ENCODE measurements at regions not wholly inside any gene's neighbourhood (a gene's known extent, or its start where the extent isn't known, plus 50 kb on each side); places are given as distances from the start of the nearest gene placed in this dataset.
"Not testable (repeated sequence)": the region's sequence is repeated elsewhere in the genome, so short reads cannot be mapped to it uniquely, and the experiment has no call there.

DNA sequence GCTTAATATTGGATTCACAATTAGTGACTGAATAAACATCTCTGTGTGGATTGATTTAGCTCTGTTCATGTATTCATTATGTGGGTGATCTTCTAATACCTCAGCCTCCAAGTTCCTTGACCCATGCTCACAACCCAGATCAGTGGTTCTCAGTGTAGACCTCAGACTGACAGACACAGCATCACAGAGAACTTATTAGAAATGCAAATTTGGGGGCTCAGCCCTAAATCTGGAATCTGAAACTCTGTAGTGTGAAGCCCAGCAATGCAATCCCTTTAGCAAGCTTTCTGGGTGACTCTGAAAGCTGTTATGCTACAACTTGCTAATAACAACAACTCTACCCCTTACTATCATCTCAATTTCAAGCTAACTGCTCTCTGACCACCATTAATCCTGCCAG, 273.1 kb upstream of the FANCL start:
- DNase-seq, result no peak

- no peak for DNase-seq
Observed at GRCh38 chr2:58512878-58513277, 271.8 kb upstream of the FANCL start.

DNA sequence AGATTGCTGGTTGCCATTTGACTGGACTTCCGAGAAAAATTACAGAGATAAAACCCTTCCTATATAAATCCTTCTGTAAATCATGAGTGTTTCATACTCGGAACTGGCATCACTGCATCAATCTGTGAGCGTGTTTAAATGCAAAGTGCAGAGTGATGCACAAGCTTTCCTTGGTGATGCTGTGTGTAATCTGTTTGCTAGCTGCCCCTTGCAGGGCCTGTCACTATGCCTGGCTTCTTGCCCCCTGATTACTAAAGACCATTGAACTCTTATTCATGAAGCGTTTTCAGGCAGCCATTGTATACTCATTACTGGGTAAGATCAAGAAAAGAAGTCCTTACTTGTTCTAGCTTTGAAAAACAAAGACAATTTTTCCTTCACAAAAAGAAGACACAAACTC, 266.9 kb upstream of the FANCL start:
- no peak for DNase-seq

DNA sequence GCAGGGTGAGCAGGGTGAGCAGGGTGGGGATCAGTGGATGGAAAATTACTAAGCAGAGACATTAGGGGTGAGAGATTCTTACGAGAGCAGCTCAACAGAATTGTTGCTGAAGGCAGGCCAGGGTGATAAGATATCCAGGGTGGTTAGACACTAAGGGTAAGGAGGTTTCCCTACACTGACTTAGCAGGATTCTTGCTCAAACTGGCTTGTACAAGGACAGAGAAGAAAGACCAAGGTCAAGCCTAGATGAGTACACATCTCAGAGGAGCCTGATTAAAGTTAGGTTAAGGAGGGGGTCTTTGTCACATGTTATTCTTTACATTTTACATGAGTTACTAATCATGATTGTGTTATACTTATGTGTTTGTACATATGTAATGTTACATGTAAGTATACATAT, 262.8 kb upstream of the FANCL start:
- DNase-seq, result no peak

- no peak for DNase-seq
Observed at GRCh38 chr2:58502931-58503330, 261.8 kb upstream of the FANCL start.

DNA sequence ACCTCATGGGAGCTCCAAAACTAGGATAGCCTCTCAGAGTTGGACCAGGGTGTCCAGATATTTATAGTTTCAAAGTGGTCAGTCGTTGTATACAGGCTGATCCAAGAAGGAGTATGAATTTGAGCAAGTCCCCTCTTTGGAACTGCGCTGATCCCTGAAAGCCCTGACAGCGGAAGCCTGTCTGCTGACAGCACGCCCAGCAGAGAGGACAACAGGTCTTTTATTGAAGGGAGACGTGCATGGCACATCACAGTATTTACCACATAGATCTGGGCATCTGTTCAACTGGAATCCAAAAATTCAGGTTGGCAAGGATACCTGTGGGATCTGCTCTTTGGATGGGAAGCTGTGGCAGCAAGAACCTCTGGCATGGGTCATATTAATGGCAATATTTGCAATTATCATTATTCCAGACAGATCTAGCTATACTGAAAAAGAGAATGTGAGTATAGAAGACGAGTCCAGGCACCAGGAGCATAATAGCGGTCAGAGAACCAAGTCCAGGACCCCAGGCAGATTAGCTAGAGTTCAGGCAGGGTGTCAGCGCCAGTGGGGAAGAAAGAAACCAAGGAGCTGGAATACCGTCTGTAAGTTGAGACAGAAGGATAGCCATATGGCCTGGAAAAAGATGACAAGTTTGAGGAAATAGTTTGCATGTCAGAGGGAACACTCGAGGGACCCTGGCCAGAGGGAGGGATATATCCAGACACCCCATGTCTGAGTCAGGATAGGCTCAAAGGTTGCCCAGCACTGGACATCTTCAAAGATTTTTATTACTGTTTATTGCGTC, 260.4 kb upstream of the FANCL start:
- no peak for DNase-seq

DNA sequence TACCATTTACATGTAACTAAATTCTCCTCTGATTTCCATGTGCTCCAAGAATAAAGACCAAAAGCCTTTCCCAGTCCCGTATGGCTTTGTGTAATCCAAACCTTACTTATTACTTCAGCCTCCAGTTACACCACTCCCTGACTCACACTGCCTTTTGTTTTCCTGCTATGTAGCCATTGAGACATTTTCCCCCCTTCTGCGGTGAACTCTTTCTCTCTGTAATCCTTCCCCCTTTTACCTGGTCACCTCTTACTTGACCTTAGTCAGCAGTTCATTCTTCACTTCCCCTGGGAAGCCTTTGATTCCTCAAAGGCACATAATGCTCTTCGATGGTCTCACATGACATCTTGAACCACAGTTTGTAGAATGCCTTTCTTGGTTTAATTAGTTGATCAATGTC, 256.0 kb upstream of the FANCL start:
- no peak for DNase-seq

DNA sequence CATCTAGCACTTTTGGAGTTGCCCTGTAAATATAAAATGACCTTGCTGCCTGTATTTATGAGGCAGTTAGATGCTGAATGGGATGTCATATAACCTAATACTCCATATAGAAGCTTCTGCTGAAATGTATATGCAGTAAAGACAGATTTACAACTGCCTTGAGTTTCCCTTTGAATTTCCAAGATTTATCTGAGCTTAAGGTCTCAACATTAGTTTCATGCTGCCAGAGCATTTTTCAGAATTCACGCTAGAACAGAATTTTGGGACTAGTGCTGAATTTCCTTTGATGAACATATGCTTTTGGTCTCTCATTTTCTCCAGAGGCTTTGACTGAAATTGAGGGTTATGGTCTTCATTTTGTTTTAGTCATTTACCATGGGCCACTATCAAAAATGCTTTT, 254.7 kb upstream of the FANCL start:
- no peak for DNase-seq

GRCh38 chr2:58494071-58494501, 253.0 kb upstream of the FANCL start:
- DNase-seq, result no peak

GRCh38 chr2:58484629-58485028, 243.5 kb upstream of the FANCL start:
- DNase-seq, result no peak

DNA sequence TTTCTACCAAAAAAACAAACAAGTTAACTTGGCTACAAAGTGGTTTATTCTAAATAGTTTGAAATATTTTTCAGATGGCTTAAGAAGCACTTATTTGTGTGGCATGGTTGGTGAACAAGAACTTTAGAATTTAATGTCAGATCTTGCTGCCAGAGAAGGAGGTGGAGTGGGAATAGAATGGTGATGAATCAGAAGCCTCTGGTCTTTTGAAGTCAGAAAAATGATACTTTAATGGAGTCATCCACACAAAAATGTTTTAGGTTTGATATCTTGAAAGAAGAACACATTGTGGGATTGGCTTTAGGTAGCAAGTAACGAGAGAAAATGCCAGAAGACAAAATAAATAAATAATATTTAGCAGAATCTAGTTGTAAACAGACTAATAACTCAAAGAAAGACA, 243.1 kb upstream of the FANCL start:
- DNase-seq, result no peak

- DNase-seq, result no peak
Observed at GRCh38 chr2:58483307-58483706, 242.2 kb upstream of the FANCL start.

DNA sequence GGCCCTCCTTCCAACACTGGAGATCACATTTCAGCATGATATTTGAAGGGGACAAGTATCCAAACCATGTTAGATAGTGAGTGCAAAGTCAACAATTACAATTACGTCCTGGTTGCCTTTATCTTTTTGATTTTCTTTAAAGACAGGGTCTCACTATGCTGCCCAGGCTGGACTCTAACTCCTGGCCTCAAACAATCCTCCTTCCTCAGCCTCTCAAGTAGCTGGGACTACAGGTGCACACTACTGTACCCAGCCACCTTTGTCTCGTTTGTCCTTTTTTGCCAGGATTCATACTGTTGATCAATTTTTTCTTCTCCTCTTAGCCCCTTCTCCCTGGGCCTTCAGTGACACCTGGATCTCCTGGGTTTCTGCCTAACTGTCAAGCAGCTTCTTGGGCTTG, 240.5 kb upstream of the FANCL start:
- DNase-seq, result no peak

DNA sequence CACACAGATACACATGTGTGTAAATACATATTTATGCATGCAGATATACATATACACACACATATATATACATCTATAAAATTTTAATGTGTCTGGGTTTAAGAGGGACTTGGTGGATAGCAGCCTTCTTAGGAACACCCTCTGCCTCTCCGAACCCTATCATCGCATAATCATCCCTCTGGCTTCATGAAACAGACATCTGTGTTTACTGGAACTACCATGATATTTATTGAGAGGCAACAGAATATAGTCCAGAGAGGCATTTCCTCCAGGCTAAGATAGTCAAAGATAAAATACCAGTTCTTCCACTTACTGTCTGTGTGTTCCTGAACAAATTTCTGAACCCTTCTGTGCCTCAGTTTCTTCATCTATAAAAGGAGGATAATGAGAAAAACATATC, 239.0 kb upstream of the FANCL start:
- no peak for DNase-seq

DNA sequence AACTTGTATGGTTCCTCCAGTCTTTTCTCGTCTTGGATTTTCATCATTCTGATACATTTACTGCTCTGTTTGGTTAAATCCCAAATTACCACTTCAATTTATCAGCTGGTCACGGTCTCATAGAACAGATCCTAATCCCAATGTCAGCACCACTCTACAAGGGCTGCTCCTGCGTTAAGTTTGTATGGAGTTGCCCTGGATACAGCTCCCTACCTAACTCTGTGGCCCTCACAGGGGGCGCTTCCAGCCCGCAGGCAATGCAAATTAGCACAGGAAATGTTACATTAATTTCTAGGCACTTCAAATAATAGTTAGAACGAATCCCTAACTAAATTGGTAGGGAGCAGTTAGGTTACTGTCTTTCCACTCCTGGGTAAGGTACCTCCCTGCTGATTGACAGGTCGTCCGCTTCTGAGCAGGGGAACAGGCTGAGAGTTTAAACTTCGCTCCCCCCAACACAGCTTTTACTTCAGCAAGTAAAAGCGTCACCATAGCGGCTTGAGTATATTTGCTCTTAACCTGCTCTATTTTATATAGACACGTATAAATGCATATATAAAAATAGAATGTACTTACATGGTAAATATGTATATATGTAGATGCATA, 238.5 kb upstream of the FANCL start:
- no peak for DNase-seq

DNA sequence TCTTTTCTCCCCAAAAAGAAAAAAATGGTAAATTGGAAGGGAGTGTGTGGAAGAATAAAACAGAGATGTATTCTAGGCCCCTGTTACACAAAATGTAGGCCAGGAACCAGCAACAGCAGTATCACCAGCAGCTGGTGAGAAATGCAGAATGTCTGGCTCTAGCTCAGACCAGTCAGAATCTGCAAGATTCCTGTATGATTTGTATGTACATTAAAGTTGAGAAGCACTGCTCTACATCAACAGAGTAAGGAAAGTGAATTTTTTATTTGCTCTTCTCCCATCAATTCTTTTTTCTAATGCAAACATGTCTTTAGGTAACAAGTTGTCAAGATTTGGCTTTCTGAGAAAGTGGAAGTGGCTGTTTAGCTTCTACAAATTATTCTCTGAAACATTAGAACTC, 235.4 kb upstream of the FANCL start:
- DNase-seq, result no peak

GRCh38 chr2:58475756-58476155, 234.6 kb upstream of the FANCL start:
- DNase-seq, result no peak

DNA sequence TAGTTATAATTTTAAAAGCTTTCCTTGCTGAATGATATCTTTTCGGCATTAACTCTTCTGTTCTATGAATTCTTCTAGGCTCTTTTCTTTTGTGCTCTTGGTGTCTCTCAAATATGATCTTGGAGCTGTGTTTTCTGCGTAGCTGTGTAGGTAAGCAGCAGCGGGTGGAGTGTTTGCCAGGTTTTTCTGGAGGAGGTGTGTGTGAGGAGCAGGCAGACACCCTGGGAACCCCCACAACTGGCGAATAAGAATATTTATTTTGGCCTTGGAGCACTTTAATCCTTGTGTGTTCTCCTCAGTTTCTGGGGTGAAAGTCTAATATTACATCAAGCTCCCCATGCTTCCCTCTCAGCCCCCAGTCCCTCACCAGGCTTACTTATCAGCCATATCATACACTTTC, 232.0 kb upstream of the FANCL start:
- no peak for DNase-seq

- DNase-seq, result no peak
Observed at GRCh38 chr2:58466804-58467203, 225.7 kb upstream of the FANCL start.

DNA sequence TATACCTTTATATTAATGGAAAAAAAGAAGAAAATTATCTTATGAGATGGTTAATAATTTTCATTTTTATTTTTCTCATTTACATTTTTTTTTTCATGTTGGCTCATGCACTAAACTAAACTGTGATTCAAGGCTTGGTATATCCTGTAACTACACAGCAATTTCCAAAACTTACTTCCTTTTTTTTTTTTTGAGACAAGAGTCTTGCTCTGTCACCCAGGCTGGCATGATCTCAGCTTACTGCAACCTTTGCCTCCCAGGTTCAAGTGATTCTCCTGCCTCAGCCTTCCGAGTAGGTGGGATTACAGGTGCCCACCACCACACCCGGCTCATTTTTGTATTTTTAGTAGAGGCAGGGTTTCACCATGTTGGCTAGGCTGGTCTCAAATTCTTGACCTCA, 224.9 kb upstream of the FANCL start:
- DNase-seq, result not testable (repeated sequence)

- no peak for DNase-seq
Observed at GRCh38 chr2:58460670-58461069, 219.5 kb upstream of the FANCL start.

GRCh38 chr2:58449286-58450010, 208.3 kb upstream of the FANCL start:
- DNase-seq, result no peak

- no peak for DNase-seq
Observed at GRCh38 chr2:58448845-58449244, 207.7 kb upstream of the FANCL start.

DNA sequence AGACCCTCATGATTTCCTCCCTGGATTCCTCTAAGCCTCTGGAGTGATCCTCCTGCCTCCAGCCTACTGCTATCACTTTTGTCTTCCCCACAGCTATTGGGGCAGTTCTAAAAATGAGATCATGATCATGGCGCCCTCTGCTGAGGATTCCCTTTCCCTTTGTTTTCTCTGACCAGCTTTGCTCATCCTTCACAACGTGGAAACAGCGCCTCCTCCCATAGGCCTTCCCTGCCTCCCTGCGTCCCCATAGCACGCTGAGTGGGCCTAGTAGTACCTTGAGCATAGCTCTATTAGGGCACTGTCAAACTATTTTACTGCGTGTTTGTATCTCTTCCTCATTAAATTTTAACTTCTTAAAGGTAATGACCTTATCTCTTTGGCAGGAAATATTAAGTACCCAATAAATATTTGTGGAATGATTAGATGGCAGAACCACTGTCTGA, 207.0 kb upstream of the FANCL start:
- peak; percentile 45 to 56 for DNase-seq
